Cardiac muscle cell (in vitro differentiated cells and primary cell): ENCODE measurements at regions not wholly inside any gene's neighbourhood (a gene's known extent, or its start where the extent isn't known, plus 50 kb on each side); places are given as distances from the start of the nearest gene placed in this dataset.
"Not testable (repeated sequence)": the region's sequence is repeated elsewhere in the genome, so short reads cannot be mapped to it uniquely, and the experiment has no call there.

Experiments used
- DNase-seq, 2 donors: peaks; one replicate each; pipeline versions ENCODE4 v3.0.0 to v3.0.0-alpha.2; 2010 to 2017; ENCODE audit warnings: low read depth in 1 of 2, low spot score in 1 of 2
- H3K27ac ChIP-seq: fragments of 200-600 bp; sonication (generic); 2 replicates; pipeline ENCODE4 v1.5.1; 2016
- H3K27me3 ChIP-seq: fragments of 200-600 bp; sonication (generic); 2 replicates; pipeline ENCODE4 v1.6.0; 2016; ENCODE audit warnings: control low read depth
- H3K36me3 ChIP-seq: fragments of 200-600 bp; sonication (generic); 2 replicates; pipeline ENCODE4 v1.5.1; 2016; ENCODE audit warnings: control low read depth
- H3K4me1 ChIP-seq: fragments of 200-600 bp; sonication (generic); 2 replicates; pipeline ENCODE4 v1.8.1; 2017; ENCODE audit warnings: low read depth, mild to moderate bottlenecking, mixed run types
- H3K4me3 ChIP-seq: fragments of 200-600 bp; sonication (generic); 2 replicates; pipeline ENCODE4 v1.5.1; 2016; ENCODE audit warnings: mild to moderate bottlenecking
- H3K9me3 ChIP-seq: fragments of 200-600 bp; sonication (generic); 2 replicates; pipeline ENCODE4 v1.5.1; 2017; ENCODE audit warnings: low read depth, mild to moderate bottlenecking, control low read depth
- TF ChIP-seq, protein P1 (sequence below): IDR thresholded peaks from 2 replicates; pipeline ENCODE4 v1.5.1; 2012; ENCODE audit warnings: low read depth, mild to moderate bottlenecking, low read length

GRCh38 chr4:169848018-169848417 lies 90.3 kb upstream of the HPF1 start:
- Histone ChIP-seq H3K9me3 (no peaks in the 10 kb centered on the region), H3K4me3 (no peak overlapping the region), H3K27me3 (no peaks in the 10 kb centered on the region), H3K27ac (no peak overlapping the region), H3K36me3 (no peaks in the 10 kb centered on the region), H3K4me1 (no peaks in the 10 kb centered on the region)
- TF ChIP-seq, protein P1, sequence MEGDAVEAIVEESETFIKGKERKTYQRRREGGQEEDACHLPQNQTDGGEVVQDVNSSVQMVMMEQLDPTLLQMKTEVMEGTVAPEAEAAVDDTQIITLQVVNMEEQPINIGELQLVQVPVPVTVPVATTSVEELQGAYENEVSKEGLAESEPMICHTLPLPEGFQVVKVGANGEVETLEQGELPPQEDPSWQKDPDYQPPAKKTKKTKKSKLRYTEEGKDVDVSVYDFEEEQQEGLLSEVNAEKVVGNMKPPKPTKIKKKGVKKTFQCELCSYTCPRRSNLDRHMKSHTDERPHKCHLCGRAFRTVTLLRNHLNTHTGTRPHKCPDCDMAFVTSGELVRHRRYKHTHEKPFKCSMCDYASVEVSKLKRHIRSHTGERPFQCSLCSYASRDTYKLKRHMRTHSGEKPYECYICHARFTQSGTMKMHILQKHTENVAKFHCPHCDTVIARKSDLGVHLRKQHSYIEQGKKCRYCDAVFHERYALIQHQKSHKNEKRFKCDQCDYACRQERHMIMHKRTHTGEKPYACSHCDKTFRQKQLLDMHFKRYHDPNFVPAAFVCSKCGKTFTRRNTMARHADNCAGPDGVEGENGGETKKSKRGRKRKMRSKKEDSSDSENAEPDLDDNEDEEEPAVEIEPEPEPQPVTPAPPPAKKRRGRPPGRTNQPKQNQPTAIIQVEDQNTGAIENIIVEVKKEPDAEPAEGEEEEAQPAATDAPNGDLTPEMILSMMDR: no peak
- no peak for DNase-seq

DNA sequence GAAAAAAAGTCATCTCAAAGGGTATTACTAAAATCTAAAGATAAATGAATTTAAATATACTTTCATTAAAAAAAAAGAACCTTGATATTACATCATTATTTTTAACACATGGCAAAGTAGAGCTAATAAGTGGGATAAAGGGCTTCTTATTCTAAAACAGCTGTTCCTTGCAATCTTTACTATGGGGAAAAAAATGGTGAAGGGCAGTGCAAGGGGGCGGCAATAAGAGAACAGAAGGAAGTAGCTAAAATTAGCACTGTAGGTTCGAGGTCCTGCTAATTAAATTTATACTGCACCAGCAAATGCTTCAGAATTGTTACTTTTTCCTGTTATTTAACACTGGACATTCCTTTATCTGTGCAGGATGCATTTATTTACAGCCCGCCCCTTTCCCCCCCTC lies 89.4 kb upstream of the HPF1 start:
- H3K27me3 ChIP-seq: no peaks in the 10 kb centered on the region
- DNase-seq: no peak
- no peaks in the 10 kb centered on the region for H3K36me3 ChIP-seq
- no peaks in the 10 kb centered on the region for H3K4me1 ChIP-seq
- no peaks in the 10 kb centered on the region for H3K9me3 ChIP-seq
- H3K27ac ChIP-seq: no peak overlapping the region
- no peak overlapping the region for H3K4me3 ChIP-seq
- TF ChIP-seq, protein P1: no peak

DNA sequence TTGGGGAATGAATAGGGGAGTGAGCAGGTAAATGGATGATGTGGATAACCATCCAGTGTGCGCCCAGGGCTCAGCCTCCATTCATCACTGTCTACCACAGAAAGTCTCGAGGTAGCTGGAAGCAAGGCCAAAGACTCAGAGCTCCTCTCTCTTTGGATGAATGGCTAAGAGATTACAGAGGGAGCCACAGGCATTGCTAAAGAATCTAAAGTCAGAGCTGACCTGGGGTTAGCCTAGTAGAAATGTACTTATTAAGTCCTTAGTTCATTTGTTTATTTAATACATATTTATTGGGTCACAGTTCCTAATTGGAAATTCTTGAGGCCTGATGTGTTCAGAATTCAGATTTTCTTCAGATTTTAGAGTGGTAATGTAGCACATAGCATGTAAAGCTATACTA lies 88.7 kb upstream of the HPF1 start:
- Histone ChIP-seq H3K27ac (no peak overlapping the region), H3K27me3 (no peaks in the 10 kb centered on the region), H3K4me1 (no peaks in the 10 kb centered on the region), H3K9me3 (no peaks in the 10 kb centered on the region), H3K36me3 (no peaks in the 10 kb centered on the region), H3K4me3 (no peak overlapping the region)
- TF ChIP-seq, protein P1: no peak
- DNase-seq: no peak

DNA sequence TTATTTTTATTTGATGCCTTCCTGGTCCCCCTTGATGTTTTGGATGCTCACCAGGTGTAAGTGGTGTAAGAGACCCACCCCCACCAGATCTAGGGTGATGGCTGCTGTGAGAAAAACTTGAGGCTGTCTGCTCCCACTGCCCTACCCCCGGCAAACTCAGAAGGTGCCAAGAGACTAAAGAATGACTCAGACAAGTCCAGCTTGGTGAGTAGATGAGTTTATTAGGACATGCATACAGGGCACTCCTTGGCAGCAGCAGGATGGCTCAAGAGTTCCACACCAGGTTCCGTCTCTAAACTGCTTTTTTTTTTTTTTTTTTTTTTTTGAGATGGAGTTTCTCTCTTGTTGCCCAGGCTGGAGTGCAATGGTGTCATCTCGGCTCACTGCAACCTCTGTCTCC lies 84.0 kb upstream of the HPF1 start:
- Histone ChIP-seq H3K4me1 (no peaks in the 10 kb centered on the region), H3K27ac (no peak overlapping the region), H3K27me3 (no peaks in the 10 kb centered on the region), H3K9me3 (no peaks in the 10 kb centered on the region), H3K4me3 (no peak overlapping the region), H3K36me3 (no peaks in the 10 kb centered on the region)
- no peak for DNase-seq
- TF ChIP-seq, protein P1: no peak

DNA sequence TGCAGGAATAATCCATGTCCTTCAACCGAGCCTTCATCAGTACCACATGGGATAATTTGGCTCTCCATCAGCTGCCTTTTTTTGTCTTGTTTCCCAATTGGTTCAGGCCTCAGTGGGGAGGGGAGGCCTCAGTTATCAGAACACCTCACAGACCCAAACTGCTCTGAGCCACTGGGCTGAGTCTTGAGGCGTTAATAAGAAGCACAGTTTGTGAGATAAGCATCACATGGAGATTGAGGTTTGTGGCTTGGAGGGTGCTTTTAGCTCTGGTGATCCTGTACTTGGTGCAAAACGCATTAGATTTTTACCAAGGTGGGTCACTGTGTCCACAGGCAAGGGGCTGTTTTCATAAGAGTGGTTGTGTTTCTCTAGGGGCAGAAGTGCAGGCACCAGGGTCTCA lies 82.8 kb upstream of the HPF1 start:
- H3K27ac ChIP-seq: no peak overlapping the region
- DNase-seq: no peak
- no peak overlapping the region for H3K4me3 ChIP-seq
- H3K9me3 ChIP-seq: no peaks in the 10 kb centered on the region
- H3K36me3 ChIP-seq: no peaks in the 10 kb centered on the region
- TF ChIP-seq, protein P1: no peak
- H3K27me3 ChIP-seq: no peaks in the 10 kb centered on the region
- H3K4me1 ChIP-seq: no peaks in the 10 kb centered on the region

DNA sequence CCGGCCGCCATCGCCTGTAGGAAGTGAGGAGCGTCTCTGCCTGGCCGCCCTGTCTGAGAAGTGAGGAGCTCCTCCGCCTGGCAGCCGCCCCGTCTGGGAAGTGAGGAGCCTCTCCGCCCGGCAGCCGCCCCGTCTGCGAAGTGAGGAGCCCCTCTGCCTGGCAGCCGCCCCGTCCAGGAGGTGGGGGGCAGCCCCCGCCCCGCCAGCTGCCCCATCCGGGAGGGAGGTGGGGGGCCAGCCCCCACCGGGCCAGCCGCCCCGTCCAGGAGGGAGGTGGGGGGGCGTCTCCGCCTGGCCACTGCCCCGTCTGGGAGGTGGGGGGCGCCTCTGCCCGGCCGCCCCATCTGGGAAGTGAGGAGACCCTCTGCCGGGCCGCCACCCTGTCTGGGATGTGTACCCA lies 70.6 kb upstream of the HPF1 start:
- H3K4me1 ChIP-seq, H3K9me3 ChIP-seq, H3K27me3 ChIP-seq, DNase-seq, H3K4me3 ChIP-seq, H3K27ac ChIP-seq, H3K36me3 ChIP-seq: not testable (repeated sequence)
